ENCODE measurements at regions not wholly inside any gene's neighbourhood (a gene's known extent, or its start where the extent isn't known, plus 50 kb on each side); places are given as distances from the start of the nearest gene placed in this dataset.

GRCh38 chr21:17429936-17430335 lies 82.9 kb upstream of the CXADR start:
- TF ChIP-seq CTCF (conservative IDR thresholded peaks at IDR 0.05) = no peak
- no peak for TF ChIP-seq ZFX (IDR thresholded peaks at IDR 0.05)

All from C4-2B (cell line).